Neural progenitor cell (in vitro differentiated cells): ENCODE measurements at regions not wholly inside any gene's neighbourhood (a gene's known extent, or its start where the extent isn't known, plus 50 kb on each side); places are given as distances from the start of the nearest gene placed in this dataset.

Experiments used
- EZH2 ChIP-seq: fragments of 200-600 bp; sonication (generic); IDR thresholded peaks from 2 replicates; pipeline ENCODE4 v1.6.1; 2017; ENCODE audit warnings: antibody characterized with exemption, mild to moderate bottlenecking, moderate library complexity
- EZH2phosphoT487 ChIP-seq: fragments of 200-600 bp; sonication (generic); IDR thresholded peaks from 2 replicates; pipeline ENCODE4 v1.6.1; 2017; ENCODE audit warnings: antibody characterized with exemption
- TF ChIP-seq, protein P1 (sequence below): fragments of 200-600 bp; sonication (generic); IDR thresholded peaks from 2 replicates; pipeline ENCODE4 v1.5.1; 2017; ENCODE audit warnings: antibody characterized with exemption, mild to moderate bottlenecking

DNA sequence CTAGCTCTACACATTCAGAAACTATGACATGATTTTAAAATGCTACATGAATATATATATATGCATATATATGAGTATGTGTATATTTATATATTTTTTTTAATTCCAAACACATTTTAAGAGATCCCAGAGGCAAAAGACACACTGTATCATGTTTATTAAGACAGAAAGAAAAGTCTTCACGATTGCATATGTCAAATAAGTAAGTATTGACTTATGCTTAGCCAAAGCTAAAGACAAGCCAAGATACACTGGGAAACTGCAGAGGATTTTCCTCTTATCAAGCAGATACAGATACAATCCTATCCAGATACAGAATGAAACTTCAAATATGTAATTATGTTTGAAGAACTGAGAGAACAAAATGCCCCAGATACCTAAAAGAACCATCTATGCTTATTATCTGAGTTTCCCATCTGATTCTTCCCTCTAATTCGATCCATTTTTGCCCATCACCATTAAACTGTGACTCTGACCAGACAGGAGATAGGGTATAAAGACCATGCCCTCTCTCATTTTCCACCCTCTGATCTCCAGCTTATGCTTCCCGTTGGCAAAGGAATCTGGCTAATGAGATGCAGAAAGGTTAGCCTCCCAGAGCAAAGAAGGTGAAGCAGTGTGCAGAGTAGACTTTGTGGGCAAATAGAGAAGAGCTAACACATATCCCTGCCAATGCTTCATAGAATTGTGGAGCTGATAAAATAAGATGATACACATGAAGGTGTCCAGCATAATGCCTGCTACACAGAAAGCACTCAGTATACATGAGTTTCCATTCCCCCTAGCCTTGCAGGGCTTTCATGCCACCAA, 131.0 kb upstream of the TARS1 start:
- TF ChIP-seq, protein P1, sequence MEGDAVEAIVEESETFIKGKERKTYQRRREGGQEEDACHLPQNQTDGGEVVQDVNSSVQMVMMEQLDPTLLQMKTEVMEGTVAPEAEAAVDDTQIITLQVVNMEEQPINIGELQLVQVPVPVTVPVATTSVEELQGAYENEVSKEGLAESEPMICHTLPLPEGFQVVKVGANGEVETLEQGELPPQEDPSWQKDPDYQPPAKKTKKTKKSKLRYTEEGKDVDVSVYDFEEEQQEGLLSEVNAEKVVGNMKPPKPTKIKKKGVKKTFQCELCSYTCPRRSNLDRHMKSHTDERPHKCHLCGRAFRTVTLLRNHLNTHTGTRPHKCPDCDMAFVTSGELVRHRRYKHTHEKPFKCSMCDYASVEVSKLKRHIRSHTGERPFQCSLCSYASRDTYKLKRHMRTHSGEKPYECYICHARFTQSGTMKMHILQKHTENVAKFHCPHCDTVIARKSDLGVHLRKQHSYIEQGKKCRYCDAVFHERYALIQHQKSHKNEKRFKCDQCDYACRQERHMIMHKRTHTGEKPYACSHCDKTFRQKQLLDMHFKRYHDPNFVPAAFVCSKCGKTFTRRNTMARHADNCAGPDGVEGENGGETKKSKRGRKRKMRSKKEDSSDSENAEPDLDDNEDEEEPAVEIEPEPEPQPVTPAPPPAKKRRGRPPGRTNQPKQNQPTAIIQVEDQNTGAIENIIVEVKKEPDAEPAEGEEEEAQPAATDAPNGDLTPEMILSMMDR: no peak
- TF ChIP-seq EZH2 (no peak), EZH2phosphoT487 (no peak)
